MM.1S (cell line): ENCODE measurements at regions not wholly inside any gene's neighbourhood (a gene's known extent, or its start where the extent isn't known, plus 50 kb on each side); places are given as distances from the start of the nearest gene placed in this dataset.

Experiments used
- DNase-seq: peaks from one replicate; pipeline ENCODE4 v3.0.0-alpha.2; 2015
- H2AFZ ChIP-seq: fragments of 300-600 bp; sonication (generic); 2 replicates; pipeline ENCODE4 v1.6.0; 2016; ENCODE audit warnings: antibody characterized with exemption, low read length
- H3F3A ChIP-seq: fragments of 300-600 bp; sonication (generic); 2 replicates; pipeline ENCODE4 v1.6.1; 2016; ENCODE audit warnings: mild to moderate bottlenecking, antibody characterized with exemption, low read length, moderate library complexity, mixed read lengths; ENCODE audit not compliant: insufficient read depth
- H3K27ac ChIP-seq: fragments of 300-600 bp; sonication (generic); 2 replicates; pipeline ENCODE4 v1.5.1; 2016; ENCODE audit warnings: mild to moderate bottlenecking, low read length
- H3K27me3 ChIP-seq: fragments of 300-600 bp; sonication (generic); replicated peaks from 2 replicates; pipeline ENCODE4 v1.6.0; 2016; ENCODE audit warnings: low read length; ENCODE audit not compliant: insufficient read depth
- H3K36me3 ChIP-seq: fragments of 300-600 bp; sonication (generic); replicated peaks from 2 replicates; pipeline ENCODE4 v1.6.1; 2016; ENCODE audit warnings: mild to moderate bottlenecking, low read length, mixed read lengths; ENCODE audit not compliant: insufficient read depth
- H3K4me1 ChIP-seq: fragments of 300-600 bp; sonication (generic); 2 replicates; pipeline ENCODE4 v1.6.1; 2016; ENCODE audit warnings: low read length, mixed read lengths
- H3K4me2 ChIP-seq: fragments of 300-600 bp; sonication (generic); 2 replicates; pipeline ENCODE4 v1.6.0; 2016; ENCODE audit warnings: low read depth, low read length
- H3K4me3 ChIP-seq: fragments of 300-600 bp; sonication (generic); 2 replicates; pipeline ENCODE4 v1.5.1; 2016; ENCODE audit warnings: low read length, mixed read lengths
- H3K79me2 ChIP-seq: fragments of 300-600 bp; sonication (generic); 2 replicates; pipeline ENCODE4 v1.6.1; 2016; ENCODE audit warnings: mixed run types, low read length, mixed read lengths
- H3K9ac ChIP-seq: fragments of 300-600 bp; sonication (generic); 2 replicates; pipeline ENCODE4 v1.6.1; 2016; ENCODE audit warnings: low read length, mixed read lengths
- H3K9me2 ChIP-seq: fragments of 300-600 bp; sonication (generic); replicated peaks from 2 replicates; pipeline ENCODE4 v1.6.1; 2016; ENCODE audit warnings: mild to moderate bottlenecking, low read length, mixed read lengths; ENCODE audit not compliant: insufficient read depth
- H3K9me3 ChIP-seq: fragments of 300-600 bp; sonication (generic); replicated peaks from 2 replicates; pipeline ENCODE4 v1.6.1; 2016; ENCODE audit warnings: mild to moderate bottlenecking, low read length, mixed read lengths; ENCODE audit not compliant: insufficient read depth
- H4K20me1 ChIP-seq: fragments of 300-600 bp; sonication (generic); 2 replicates; pipeline ENCODE4 v1.6.1; 2016; ENCODE audit warnings: mild to moderate bottlenecking, low read length, moderate library complexity, mixed read lengths; ENCODE audit not compliant: insufficient read depth
- EZH2 ChIP-seq: fragments of 300-600 bp; sonication (generic); optimal IDR thresholded peaks from 2 replicates; pipeline ENCODE3; 2017; ENCODE audit warnings: low read depth, mild to moderate bottlenecking, antibody characterized with exemption, low read length, mixed read lengths
- EZH2phosphoT487 ChIP-seq: fragments of 300-600 bp; sonication (generic); IDR thresholded peaks from 2 replicates; pipeline ENCODE4 v1.6.1; 2018; ENCODE audit warnings: antibody characterized with exemption, low read length
- TF ChIP-seq, protein P1 (sequence below): fragments of 300-600 bp; sonication (generic); IDR thresholded peaks from 2 replicates; pipeline ENCODE4 v1.5.1; 2016; ENCODE audit warnings: antibody characterized with exemption, low read length, mixed read lengths

DNA sequence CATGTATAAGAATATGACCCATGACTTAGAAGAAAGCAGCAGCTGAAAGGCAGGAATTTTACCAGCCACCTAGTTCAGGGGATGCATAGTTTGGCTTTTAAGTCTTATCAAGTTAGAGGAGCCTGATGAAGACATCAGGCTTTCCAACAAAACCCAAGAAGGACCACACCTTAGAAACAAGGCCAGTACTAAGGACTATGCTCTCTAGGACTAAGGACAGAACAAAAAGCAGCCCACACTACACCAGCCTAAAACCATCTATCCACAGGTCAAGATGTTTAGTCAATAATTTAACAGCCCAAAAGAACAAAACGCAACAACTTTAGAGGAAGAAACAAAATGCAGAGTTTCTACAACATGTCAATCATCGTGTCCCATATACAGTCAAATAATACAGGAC, 408.9 kb upstream of the RGMB start:
- H3K9me2 ChIP-seq, result no peaks in the 10 kb centered on the region
- H3K36me3 ChIP-seq, result no peaks in the 10 kb centered on the region
- H3K9me3 ChIP-seq, result no peaks in the 10 kb centered on the region
- H4K20me1 ChIP-seq, result no peaks in the 10 kb centered on the region
- H3F3A ChIP-seq, result no peaks in the 10 kb centered on the region
- no peak overlapping the region for H3K9ac ChIP-seq
- H3K27me3 ChIP-seq, result no peaks in the 10 kb centered on the region
- TF ChIP-seq, protein P1, sequence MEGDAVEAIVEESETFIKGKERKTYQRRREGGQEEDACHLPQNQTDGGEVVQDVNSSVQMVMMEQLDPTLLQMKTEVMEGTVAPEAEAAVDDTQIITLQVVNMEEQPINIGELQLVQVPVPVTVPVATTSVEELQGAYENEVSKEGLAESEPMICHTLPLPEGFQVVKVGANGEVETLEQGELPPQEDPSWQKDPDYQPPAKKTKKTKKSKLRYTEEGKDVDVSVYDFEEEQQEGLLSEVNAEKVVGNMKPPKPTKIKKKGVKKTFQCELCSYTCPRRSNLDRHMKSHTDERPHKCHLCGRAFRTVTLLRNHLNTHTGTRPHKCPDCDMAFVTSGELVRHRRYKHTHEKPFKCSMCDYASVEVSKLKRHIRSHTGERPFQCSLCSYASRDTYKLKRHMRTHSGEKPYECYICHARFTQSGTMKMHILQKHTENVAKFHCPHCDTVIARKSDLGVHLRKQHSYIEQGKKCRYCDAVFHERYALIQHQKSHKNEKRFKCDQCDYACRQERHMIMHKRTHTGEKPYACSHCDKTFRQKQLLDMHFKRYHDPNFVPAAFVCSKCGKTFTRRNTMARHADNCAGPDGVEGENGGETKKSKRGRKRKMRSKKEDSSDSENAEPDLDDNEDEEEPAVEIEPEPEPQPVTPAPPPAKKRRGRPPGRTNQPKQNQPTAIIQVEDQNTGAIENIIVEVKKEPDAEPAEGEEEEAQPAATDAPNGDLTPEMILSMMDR, result no peak
- TF ChIP-seq EZH2 (no peak), EZH2phosphoT487 (no peak)
- no peaks in the 10 kb centered on the region for H3K79me2 ChIP-seq
- no peak for DNase-seq
- H2AFZ ChIP-seq, result no peak overlapping the region
- no peak overlapping the region for H3K4me3 ChIP-seq
- no peak overlapping the region for H3K4me2 ChIP-seq
- H3K4me1 ChIP-seq, result no peaks in the 10 kb centered on the region
- H3K27ac ChIP-seq, result no peak overlapping the region

DNA sequence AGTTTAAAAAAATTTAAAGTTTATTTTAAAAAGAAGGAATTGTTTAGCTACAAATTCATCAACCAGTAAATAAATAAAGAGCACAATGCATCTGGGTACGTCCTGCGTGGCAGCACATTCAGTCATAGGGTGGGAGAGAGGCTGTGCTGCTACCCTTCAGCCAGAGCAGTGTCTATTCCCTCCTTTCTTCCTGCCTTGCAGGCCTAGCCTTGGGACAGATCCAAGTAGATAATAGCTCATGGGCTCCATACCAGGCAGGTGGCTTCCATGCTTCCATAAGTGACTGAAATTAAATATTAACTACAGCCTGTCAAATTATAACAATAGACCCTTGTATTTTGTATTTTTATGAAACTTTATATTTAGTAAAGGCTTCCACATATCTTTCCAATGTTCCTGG, 408.3 kb upstream of the RGMB start:
- TF ChIP-seq EZH2 (no peak), EZH2phosphoT487 (no peak)
- TF ChIP-seq, protein P1, result no peak

DNA sequence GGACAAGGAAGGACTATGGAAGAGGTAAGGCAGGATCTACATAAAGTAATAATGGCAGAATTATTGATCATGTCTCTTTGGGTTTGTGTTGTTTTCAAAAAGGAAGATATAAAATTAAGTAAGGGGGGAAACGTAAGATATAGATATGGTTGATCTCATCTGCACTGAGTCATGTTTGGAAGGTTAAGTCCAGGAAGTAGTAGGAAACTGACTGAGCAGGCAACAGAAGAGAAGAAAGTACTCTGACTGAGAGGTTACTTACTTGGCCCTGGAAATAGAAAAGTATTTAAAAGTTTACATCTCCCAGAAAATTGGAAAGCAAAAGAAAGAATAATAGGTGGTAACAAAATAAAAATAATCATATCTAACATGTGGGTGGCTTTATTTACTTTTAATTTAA, 405.3 kb upstream of the RGMB start:
- Histone ChIP-seq H3K27ac (no peak overlapping the region), H3K27me3 (no peaks in the 10 kb centered on the region), H2AFZ (no peak overlapping the region), H4K20me1 (no peaks in the 10 kb centered on the region), H3K4me3 (no peak overlapping the region), H3K9me3 (no peaks in the 10 kb centered on the region), H3K9me2 (no peaks in the 10 kb centered on the region), H3K9ac (no peak overlapping the region), H3K4me2 (no peak overlapping the region), H3F3A (no peaks in the 10 kb centered on the region), H3K79me2 (no peaks in the 10 kb centered on the region), H3K36me3 (no peaks in the 10 kb centered on the region), H3K4me1 (no peaks in the 10 kb centered on the region)
- no peak for DNase-seq
- TF ChIP-seq, protein P1, result no peak
- TF ChIP-seq EZH2phosphoT487, result no peak
- TF ChIP-seq EZH2, result no peak

More for the DNA sequence above, 408.3 kb upstream of the RGMB start:
- no peaks in the 10 kb centered on the region for H3K27me3 ChIP-seq
- H2AFZ ChIP-seq, result no peak overlapping the region
- DNase-seq, result no peak
- no peaks in the 10 kb centered on the region for H4K20me1 ChIP-seq
- no peaks in the 10 kb centered on the region for H3K79me2 ChIP-seq
- H3K9me3 ChIP-seq, result no peaks in the 10 kb centered on the region
- no peaks in the 10 kb centered on the region for H3K9me2 ChIP-seq
- H3K27ac ChIP-seq, result no peak overlapping the region
- H3K4me1 ChIP-seq, result no peaks in the 10 kb centered on the region
- no peaks in the 10 kb centered on the region for H3F3A ChIP-seq
- no peaks in the 10 kb centered on the region for H3K36me3 ChIP-seq
- no peak overlapping the region for H3K4me2 ChIP-seq
- no peak overlapping the region for H3K9ac ChIP-seq
- H3K4me3 ChIP-seq, result no peak overlapping the region

DNA sequence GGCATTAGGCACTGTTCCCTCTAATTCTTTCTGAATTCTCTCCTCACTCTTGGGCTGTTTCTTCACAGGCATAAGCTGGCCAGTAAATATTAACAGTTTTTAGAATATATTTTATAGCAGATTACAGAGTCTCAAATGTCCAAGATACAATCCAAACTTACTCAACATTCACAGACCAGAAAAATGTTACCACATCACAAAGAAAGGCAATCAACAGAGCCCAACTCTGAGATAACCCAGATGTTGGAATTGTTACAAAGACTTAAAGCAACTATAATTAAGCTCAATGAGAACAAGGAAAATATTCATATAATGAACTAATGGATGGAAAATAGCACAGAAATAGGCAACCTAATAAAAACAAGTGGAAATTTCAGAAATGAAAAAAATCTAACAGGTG, 401.1 kb upstream of the RGMB start:
- H3K9me2 ChIP-seq, result no peaks in the 10 kb centered on the region
- H2AFZ ChIP-seq, result no peak overlapping the region
- H3K9ac ChIP-seq, result no peak overlapping the region
- no peaks in the 10 kb centered on the region for H3F3A ChIP-seq
- no peak for DNase-seq
- H3K36me3 ChIP-seq, result no peaks in the 10 kb centered on the region
- no peak overlapping the region for H3K4me2 ChIP-seq
- TF ChIP-seq, protein P1, result no peak
- TF ChIP-seq EZH2phosphoT487, result no peak
- TF ChIP-seq EZH2, result no peak
- H4K20me1 ChIP-seq, result no peaks in the 10 kb centered on the region
- no peak overlapping the region for H3K4me3 ChIP-seq
- no peaks in the 10 kb centered on the region for H3K27me3 ChIP-seq
- no peaks in the 10 kb centered on the region for H3K4me1 ChIP-seq
- no peaks in the 10 kb centered on the region for H3K79me2 ChIP-seq
- H3K9me3 ChIP-seq, result no peaks in the 10 kb centered on the region
- no peak overlapping the region for H3K27ac ChIP-seq
